C4-2B (cell line): ENCODE measurements at regions not wholly inside any gene's neighbourhood (a gene's known extent, or its start where the extent isn't known, plus 50 kb on each side); places are given as distances from the start of the nearest gene placed in this dataset.
A peak's percentile ranks its signal among the peaks of the same experiment; 100 is the strongest.
"Not testable (repeated sequence)": the region's sequence is repeated elsewhere in the genome, so short reads cannot be mapped to it uniquely, and the experiment has no call there.

Source experiments
- H3K27ac ChIP-seq: fragments of 450-650 bp; 2 replicates; pipeline ENCODE4 v1.5.1; 2017
- CTCF ChIP-seq: fragments of 450-650 bp; conservative IDR thresholded peaks from 2 replicates; pipeline ENCODE4 v1.5.1; 2017; ENCODE audit warnings: mild to moderate bottlenecking
- ZFX ChIP-seq: fragments of 450-650 bp; IDR thresholded peaks from 2 replicates; pipeline ENCODE4 v1.6.1; 2017

- TF ChIP-seq ZFX = no peak
- no peak for TF ChIP-seq CTCF
Observed at GRCh38 chr10:28391283-28391682, 88.4 kb upstream of the MPP7 start.

DNA sequence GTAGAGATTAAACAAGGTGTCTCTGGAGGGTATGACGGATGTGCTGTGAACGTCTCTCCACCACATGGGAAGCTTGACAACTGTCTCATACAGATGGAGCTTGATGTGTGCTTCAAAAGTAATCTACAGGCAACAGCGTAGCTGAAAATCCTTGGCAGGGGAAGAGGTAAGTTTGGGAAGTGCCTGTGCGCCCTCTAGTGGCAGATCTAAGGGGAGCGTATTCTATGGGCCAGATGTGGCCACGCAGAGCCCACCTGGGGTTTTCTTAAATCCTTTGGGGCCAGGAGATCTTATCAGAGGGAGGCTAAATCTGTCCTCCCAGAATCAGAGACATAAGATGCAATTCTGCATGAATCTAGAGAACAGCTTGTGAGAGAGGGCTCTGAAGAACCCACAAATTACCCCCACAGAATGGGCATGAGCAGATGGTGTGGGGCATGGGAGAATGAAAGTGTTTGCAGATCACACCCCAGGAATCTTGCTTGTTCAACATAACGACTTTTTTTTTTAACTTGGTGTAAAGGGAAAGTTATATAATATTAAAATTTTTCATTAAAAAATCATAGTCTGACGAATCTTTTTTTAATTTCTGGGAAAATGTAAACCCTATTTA is 91.2 kb upstream of the MPP7 start:
- no peak overlapping the region for H3K27ac ChIP-seq
- no peak for TF ChIP-seq ZFX
- TF ChIP-seq CTCF = peak; percentile 97

More at GRCh38 chr10:28391283-28391682, 88.4 kb upstream of the MPP7 start:
- H3K27ac ChIP-seq = no peak overlapping the region

DNA sequence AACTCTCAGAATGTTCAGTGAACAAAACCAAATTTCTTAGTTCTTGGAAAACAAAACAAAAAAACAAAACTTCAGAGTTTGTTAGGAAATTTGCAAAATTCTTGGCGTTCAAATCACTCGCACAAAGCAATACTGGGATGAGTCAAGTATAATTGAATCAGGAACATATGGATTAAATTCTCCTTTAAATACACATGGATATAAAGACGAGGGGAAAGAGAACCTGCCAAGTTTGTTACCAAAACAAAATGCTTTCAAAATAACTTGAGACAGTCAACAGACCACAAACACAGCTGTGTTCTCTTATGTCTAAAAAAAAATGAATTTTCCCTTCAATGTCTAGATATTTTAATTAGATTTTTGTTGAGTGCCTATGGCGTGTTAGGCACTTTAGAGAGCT is 93.5 kb upstream of the MPP7 start:
- no peak overlapping the region for H3K27ac ChIP-seq
- TF ChIP-seq CTCF (no peak), ZFX (no peak)

GRCh38 chr10:28397229-28397628 is 94.4 kb upstream of the MPP7 start:
- H3K27ac ChIP-seq = no peak overlapping the region
- TF ChIP-seq CTCF = no peak
- TF ChIP-seq ZFX = no peak

DNA sequence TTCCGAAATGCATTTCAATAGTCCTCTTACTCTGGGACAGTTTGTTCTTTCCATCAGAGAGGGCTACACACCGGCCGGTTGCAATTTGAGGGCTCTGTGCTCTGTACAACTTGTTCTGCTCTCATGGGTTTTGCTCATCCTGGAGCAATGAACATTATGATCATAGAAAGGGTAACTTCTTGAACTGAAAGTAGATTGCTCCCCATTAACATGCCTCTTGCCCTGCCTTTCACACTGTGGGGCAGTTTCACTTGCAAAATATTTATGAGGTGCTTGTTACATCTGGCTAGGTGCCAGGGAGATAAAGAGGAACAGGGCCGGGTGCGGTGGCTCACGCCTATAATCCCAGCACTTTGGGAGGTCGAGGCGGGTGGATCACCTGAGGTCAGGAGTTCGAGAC is 97.3 kb upstream of the MPP7 start:
- no peak overlapping the region for H3K27ac ChIP-seq
- no peak for TF ChIP-seq CTCF

DNA sequence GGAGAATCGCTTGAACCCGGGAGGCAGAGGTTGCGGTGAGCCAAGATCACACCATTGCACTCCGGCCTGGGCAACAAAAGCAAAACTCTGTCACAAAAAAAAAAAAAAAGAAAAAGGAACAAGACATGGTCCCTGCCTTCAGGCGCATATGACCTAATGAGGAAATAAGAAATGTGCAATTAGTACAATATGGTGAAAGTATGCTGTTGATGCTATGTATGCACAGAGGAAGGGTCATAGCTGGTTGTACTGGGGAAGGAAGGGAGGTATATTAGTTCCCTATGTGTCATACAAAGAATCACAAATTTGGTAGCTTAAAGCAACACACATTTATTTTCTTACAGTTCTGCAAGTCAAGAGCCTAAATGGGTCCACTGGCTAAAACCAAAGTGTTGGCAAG is 97.8 kb upstream of the MPP7 start:
- no peak overlapping the region for H3K27ac ChIP-seq
- TF ChIP-seq CTCF (no peak), ZFX (no peak)

GRCh38 chr10:28402611-28403073 is 99.8 kb upstream of the MPP7 start:
- H3K27ac ChIP-seq = not testable (repeated sequence)

DNA sequence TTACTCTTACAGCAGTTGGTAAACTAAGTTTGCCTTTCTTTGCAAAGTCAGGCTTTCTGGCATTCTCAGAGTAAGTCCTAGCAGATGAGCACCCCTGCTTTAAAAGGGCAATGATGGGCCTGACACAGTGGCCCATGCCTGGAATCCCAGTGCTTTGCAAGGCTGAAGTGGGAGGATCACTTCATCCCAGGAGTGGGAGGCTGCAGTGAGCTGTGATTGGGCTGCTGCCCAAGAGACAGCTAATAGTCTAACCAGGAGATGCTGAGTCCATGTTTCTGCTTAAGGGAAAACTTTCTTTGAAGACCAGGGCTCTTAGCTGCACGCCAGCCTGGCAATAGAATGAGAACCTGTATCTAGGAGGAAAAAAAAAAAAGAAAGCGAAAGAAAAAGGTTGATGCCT is 100.2 kb upstream of the MPP7 start:
- TF ChIP-seq ZFX = no peak
- no peak for TF ChIP-seq CTCF
- no peak overlapping the region for H3K27ac ChIP-seq
